Middle frontal gyrus (tissue), 1 donor: ENCODE measurements at regions not wholly inside any gene's neighbourhood (a gene's known extent, or its start where the extent isn't known, plus 50 kb on each side); places are given as distances from the start of the nearest gene placed in this dataset.

ENCODE experiments used
- DNase-seq: peaks from one replicate; pipeline ENCODE4 v3.0.0-alpha.2; 2015; ENCODE audit warnings: low spot score; ENCODE audit errors: extremely low spot score

DNA sequence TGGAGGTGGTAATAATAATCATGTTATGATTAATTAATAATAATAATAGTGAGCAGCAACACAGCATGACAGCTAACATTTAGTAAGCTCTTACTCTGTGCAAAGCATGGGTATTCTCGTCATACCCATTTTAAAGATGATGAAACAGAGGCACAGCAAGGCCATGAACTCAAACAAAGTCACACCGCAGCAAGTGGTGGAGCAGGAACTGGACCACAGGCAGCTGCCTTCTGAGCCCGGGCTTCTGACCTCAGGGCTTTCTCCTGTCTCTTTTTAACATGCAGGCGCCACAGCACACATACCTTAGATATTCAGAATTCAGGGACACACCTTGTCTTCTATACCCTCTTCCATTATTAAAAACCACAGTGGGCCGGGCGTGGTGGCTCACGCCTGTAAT is 50.7 kb upstream of the SPATA12 start:
- DNase-seq = no peak

DNA sequence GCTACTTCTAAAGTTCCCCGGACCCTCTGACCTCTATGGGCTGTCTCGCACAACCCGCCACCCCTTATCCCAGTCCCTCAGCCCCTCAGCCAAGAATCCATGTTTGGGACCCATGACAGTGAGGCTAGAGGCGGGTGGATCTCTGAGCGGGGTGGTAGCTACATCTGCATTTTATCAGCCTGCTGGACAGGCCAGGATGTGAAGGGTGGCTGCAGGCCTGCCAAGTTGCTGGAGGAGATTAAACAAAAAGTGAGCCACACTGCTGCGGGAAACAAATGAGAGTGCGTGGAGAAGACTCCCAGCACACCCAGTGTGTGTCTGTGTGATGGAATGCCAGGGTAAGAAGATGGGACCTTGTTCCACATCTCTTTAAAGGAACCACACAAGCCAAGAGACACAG is 51.1 kb upstream of the SPATA12 start:
- no peak for DNase-seq

DNA sequence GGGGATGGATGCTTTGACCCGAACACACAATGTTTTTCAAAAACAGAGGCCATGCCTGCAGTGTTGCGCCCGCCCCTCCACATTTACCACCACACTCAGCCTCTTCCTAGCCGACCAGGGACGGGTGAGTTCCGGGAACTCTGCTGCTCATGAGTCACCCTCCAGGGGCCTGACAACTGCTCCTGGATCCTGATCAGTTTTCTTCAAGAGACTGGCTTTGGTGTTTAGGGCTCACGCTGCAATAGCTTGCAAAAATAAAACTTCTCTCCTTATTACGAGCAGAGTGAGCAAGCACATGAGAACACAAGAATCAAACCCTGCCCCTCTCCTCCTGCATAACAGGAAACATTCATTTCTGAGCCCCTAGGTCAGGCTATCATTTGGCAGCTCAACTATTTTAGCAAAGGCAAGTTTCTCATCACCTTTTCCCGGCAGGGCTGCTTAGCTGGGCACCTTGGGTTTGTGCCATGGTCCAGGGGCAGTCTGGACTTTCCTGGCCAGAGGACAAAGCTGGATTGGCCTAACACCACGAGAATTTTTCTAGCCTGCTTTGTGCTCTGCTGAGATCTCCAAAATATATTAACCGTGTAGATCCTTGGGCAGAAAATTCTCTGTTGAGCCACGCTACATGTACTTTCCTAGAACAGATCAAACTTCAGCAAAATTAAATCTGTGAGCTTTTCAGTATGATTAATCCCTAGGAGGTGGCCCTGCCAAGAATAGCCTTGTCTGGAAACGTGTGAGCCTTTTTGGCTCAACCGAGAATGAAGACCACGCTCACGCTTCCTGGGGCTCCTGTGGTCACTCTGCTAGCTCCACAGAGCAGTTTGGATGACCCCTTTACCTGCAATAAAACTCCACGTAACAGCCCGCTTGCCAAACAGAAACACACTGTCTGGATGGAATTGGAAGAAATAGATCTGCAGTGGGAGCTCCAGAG is 52.7 kb upstream of the SPATA12 start:
- no peak for DNase-seq

DNA sequence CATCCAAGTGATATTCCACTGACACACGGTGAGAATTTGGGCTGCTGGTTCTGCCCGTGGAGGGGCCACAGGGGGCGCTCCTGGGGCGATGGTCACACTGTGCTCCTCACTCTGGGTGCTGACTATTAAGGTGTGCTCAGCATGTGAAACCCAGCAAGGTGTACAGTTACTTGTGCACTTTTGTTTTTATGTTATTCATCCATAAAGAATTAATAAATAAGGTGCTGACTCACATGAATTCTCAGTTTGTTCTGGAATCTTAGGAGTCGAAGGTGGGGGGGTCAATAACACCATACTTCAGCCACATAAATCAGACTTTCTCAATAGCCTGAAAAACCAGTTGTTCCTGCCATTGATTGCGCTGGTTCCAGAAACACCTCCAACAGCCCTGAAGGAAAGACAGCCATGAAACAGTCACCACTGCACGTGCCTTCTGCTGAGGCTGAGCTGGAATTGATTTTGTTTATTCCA is 53.5 kb upstream of the SPATA12 start:
- no peak for DNase-seq

DNA sequence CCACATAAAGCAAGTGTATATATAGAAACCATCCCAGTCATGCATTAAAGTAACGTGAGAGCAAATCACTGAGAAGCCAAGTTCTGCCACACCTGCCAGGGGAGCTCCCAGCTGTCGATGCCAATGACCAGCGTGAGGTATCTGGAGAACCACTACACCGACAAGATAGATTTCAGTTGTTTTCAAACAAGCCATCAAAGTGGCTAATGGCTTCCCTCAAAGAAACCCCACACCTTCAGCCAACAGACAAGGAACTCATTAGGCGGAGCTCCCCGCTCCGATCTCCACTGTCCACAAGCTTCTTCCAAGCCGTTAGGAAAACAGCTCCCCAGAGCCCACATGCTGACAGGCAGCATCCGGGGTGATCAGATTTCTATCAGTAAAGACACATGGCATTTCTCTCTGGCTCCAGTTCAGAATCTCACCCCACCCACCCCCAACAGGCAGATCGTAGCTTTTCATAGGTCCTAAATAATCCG is 54.2 kb upstream of the SPATA12 start:
- no peak for DNase-seq

DNA sequence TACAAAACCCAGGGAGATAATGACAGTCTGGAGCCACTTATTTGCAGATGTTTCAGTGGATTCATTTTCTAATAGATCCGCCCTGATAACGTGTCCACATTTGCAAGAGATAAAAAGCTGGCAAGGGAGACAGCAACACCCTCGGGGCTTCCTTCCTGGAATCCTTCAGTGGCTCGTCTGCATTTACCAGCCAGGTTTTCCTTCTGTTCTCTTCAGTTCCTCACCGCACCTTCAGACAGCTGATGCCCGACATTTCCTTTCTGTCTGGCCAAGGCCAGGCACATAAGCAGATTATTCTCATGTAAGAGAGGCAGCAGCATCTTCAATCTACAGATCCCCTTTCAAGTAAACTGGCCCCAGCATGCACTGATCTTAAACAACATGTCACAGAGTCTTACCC is 56.2 kb upstream of the SPATA12 start:
- DNase-seq = no peak

DNA sequence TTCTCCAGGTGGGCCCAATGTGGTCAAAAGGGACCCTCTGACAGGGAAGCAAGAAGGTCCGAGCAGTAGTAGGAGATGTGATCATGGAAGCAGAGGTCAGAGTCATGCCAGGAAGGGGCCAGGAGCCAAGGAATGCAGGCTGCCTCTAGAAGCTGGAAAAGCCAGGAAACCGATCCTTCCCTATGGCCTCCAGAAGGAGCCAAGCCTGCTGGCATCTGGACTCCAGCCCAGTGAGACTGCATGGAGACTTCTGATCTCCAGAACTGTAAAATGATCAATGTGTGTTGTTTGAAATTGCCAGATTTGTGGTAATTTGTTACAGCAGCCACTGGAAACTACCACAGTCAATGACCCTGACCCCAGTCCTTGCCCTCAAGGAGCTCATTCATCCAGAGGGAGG is 56.8 kb upstream of the SPATA12 start:
- no peak for DNase-seq

DNA sequence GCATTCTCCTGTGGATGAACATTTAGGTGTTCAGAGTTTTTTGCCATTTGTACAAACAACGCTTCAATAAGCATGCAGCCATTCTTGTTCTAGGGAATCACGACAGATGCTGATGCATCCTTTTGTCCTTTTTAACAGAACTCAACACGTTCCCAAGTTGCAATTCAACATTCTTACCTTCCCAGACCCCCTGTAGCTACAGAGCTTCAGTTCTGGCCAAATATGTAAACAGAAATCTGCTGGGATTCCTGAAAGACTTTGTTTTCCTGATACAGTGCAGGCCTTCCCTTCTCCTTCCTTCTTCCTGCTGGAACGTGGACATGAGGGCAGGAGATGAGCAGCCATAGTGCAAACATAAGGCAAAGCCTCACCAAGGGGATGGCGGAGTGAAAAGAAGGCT is 59.1 kb upstream of the SPATA12 start:
- DNase-seq = no peak

DNA sequence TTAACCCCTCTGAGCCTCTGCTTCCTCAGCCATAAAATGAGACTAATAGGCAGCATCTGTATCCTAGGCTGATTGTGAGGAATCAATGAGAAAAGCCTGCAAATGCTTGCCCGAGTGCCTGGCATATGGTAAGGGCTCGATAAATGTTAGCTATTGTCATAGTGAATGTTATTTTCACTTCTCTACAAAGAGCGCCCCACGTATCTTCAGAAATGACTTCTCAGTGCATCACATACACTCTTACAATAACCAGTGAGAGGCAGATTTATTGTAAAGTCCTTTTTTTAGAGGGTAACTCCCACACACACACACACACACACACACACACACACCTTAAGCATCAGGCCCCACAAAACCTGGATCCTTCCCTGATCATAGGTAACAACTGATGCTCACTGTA is 60.5 kb upstream of the SPATA12 start:
- no peak for DNase-seq

DNA sequence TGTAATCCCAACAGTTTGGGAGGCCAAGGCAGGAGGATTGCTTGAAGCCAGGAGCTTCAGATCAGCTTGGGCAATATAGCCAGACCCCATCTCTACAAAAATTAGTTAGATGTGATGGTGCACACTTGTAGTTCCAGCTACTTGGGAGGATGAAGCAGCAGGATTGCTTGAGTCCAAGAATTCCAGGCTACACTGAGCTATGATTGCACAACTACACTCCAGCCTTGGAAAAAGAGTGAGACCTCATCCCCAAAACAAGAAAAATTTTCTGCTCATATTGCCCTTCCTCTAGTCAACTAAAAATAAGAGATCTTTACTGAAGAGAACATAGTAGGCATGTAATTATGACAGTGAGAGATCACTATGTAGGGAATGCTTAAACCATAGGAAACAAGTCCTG is 60.9 kb upstream of the SPATA12 start:
- DNase-seq = no peak

DNA sequence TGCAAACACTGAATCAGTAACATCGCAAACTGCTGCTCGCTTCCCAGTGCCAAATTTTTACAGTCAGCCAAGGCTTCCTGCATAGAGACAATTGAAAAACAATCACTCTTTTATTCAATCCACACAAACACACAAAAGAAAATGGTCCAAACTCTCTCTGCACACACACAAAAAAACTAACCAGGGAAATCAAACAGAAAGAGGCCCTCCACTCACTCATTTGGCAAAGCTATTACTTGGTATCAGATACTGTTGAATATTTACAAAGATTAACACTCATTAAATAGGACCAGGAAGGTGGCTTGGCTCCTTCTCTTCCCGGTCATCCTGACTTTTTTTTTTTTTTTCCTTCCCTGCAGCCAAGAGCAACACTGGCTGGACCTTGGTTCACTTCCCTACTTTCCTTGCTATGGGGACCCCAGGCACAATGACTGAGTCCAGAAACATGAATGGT is 62.4 kb upstream of the SPATA12 start:
- DNase-seq = no peak

DNA sequence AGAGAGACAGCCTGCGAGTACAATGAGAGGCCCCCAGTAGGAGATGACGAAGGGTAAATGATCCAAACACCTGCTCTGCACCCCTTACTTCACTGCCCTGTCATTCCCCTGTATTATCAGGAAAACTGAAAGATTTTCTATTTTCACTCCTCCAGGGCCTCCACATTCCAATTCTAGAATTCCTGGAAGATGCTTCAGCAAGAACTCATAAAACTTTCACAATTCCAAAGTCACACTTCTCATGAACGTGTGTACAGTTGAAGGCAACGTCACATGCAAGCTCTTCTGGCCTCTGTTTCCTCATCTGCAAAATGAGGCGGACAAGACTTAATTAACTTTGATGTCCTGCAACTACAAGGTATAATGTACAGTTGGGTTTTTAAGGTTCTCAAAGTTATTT is 62.8 kb upstream of the SPATA12 start:
- no peak for DNase-seq

DNA sequence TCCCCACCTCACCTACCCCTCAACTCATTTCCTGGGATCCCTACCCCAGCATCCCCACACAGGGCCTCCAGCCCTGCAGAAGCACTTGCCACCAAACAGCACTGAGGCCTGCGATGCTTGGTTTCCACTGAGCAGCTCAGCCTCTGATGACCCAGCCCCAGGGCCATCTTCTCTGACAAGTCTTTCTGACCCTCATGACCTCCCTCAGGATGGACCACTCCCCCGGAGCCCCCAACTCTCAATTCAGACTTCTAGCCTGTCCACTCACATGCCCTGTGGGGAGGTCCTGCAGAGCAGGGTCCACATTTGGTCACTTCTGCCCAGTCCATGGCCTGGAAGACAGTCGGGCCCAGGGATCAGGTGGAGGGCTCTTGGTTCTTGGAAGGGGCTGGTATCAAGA is 63.4 kb upstream of the SPATA12 start:
- DNase-seq = no peak

DNA sequence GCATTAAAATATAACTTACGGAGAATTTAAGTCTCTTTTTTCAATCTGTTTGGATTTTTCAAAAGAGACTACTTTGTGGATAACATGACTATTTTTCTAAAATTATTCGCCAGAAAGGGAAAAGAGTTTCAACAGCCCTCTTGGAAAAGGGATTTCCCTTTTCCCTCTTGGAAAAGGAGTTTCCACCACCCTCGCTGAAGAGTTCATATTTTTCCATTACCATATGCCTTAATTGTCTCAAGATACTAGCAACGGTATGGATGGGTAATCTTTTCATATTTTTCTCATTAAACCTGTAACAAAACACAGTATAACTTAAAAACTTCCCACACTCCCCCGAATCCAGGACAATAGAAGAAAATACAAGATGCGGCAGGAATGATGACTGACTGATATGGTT is 66.1 kb upstream of the SPATA12 start:
- DNase-seq = no peak

DNA sequence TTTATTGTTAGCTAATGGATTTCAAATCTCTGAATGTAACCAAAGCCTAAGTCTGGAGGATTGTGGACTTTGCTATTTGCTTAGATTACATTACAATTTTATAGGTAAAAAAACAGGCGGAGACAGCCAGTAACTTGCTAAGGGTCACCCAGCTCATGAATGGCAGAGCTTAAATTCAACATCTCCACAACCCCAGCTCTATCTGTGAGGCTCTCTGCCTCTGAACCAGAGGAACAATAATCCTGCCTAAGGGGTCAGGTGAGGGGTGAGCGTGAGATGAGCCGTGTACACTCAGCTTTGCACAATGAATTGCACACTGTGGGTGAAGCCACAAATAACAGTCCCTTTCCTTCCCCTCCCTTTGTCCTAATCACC is 69.8 kb upstream of the SPATA12 start:
- DNase-seq = no peak

DNA sequence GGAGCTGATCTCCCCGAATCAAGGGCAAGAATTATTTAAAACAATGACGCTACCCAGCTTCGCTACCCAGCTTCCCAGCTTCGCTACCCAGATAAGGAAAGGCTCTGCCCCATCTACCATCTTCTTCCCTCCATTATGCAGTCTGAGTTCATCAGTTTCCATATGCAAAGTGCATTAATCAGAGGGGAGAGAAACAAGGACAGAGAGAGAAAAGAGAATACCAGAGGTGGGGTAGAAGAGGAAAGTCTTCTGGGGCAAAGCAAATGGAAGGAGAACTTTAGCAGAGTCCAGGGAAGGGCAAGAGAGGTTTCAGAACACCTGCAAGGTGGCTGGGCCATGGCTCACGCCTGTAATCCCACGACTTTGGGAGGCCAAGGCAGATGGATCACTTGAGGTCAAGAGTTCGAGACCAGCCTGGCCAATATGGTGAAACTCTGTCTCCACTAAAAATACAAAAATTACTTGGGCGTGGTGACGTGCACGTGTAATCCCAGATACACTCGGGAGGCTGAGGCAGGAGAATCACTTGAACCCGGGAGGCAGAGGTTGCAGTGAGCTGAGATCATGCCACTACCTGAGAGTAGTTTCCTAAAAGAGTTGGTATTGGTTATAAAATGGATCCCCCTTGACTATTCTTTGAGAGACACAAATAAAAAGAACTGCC is 70.4 kb upstream of the SPATA12 start:
- DNase-seq = no peak

DNA sequence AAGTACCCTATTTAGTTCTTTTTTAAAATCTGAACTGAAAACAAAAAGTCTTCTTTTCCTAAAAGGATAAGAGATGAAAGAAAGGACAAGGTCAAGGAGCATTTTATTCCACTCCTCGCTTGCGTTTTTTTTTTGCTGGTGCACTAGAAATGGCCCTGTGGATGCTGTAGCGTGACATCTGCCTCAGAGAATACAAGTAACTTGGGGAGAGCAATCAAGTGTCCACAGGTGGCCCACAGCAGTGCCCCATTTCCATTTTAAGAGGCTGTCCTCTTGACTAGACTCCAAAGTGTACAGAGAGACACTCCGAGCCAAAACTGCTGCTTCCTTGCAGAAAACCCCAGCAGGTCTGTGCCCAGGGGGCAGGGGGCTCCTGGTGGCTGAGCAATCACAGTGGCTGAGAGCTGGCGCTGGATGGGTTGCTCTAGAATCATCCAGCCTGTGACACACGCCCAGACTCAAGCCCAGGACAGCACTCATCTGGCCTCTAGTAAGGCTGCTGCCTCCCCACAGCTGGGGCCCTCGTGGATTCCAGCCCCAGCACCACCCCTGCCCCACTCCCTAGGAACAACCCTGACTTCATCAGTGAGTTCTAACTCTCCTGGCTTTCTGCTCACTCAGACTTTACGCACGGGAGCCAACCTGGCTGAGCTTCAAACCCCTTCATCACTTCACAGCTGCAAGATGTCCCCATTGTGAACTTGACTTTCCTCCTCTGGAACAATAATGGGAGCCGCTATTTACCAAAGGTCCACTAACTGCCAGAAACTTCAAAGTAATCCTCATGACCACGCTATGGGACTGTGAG is 71.1 kb upstream of the SPATA12 start:
- DNase-seq = no peak

DNA sequence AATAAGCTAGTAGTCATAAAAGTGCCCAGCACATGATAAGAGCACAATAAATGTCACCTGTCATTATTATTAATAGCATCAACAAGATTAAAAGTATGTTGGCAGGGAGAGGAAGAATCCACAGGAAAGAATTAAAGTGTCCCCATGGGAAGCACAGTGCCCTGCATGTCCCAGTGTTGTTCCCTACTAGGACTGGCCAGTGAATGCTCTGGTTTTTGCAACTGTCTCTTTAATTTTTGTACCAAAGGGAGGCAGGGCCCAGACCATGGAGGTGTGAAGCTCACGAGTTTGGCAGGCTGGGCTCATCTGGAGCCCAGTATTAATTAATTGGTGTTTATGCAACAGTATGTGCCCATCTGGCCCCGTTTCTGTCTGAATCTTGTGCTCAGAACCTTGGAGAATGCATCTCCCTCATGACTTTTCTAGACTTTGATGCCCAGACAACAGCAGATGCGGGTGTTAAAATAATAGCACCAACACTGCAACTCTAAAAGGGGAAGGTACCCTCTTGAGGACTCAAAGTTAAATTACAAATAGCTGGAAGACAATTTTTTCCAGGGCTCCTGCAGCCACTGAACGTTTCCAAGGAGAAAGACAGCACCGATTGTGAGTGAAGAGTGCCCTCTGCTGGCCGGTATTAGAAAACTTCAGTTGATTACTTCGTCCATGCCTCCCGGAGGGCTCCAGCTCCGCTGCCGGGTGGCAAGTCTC is 71.9 kb upstream of the SPATA12 start:
- peak; percentile 93 for DNase-seq

DNA sequence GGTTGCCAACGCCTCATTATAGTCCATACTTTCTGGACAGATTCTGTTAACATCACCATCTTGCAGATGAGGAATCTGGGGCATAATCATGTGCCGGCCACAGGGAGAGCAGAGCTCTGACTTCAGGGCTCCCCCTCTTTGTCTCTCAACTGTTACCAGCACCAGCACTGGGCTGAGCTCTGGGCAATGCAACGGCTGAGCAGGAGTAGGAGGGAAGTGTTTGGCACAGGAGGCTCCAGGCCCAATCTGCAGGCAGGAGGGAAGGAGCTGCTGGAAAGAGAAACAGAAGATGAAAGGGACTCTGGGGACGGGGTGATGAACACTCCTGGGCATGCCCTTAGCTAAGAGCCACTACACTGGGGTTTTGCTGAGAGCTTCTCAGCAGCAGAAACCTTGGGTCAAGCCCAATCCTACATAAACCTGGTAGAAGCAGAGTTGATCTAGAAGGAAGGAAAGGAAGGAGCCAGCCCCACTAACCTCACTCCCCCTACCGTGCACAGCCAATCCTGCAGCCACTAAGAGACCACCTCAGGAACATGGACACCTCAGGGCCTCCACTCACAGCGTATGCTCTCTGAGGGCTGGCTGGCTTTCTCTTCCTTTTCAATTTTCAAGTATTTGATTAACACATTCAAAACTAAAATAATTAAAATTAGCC is 73.1 kb upstream of the SPATA12 start:
- no peak for DNase-seq

DNA sequence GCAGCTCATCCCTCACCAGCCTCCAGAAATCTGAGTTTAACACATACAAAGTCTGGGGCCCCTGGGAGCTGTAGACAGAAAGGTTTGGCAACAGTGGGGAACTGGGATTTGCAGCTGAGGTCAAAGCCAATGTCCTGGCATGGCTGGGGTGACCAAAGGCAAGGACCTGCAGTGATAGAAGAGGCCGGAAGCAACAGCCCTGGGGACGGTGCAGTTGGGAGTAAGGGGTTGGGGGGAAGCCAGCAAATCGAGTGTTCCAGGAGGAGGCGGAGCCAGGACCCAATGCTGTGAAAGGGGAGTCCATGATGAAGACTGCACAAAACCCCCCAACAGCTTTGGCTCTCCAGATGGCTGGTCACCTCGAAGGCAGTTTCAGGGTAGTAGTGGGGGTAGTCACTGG is 74.1 kb upstream of the SPATA12 start:
- DNase-seq = no peak

DNA sequence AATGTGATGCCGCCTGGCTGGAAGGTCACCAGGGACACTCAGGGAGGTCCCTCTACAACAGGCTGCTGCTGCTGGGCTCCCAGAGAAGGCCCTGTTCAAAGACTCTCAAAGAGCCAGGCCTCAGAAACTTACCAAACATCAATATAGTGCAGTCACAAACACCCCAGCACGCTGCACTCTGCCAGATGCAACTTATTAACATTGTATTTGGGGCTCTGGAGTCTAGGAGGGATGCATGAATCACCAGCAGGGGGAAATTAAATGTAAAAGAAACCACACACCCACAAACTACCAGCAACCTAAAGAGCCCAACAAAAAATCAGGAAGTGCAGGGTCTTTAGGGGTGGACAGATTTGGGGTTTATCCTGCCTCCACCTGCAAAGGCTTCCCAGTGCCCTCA is 74.6 kb upstream of the SPATA12 start:
- no peak for DNase-seq
